IMR-90 (cell line): ENCODE measurements at regions not wholly inside any gene's neighbourhood (a gene's known extent, or its start where the extent isn't known, plus 50 kb on each side); places are given as distances from the start of the nearest gene placed in this dataset.
"Not testable (repeated sequence)": the region's sequence is repeated elsewhere in the genome, so short reads cannot be mapped to it uniquely, and the experiment has no call there.

Experiments used
- ATAC-seq: fragments of 200-7000 bp; cut with Tn5 transposase; 2 replicates; pipeline ENCODE4 v1.9.1; 2020; ENCODE audit warnings: low read depth, mild to moderate bottlenecking, moderate library complexity
- BruUV-seq: library from RNA; stranded (reverse); fragments of 400-500 nt; replicated peaks from 2 replicates; lab custom pipeline; 2021; lab: Mats Ljungman, UMichigan
- CTCF ChIA-PET: fragments of 300-600 bp; formaldehyde crosslinking; extraction: SDS; loops from one replicate; lab custom pipeline; 2021; ENCODE audit warnings: antibody characterized with exemption; lab: Yijun Ruan, JAX
- POLR2A ChIA-PET: fragments of 300-600 bp; sonication (Branson Sonifier 250); formaldehyde crosslinking; loops from one replicate; lab custom pipeline; 2022; ENCODE audit warnings: antibody characterized with exemption; ENCODE audit not compliant: unreplicated experiment; lab: Charles Lee
- DNase-seq: peaks from one replicate; pipeline ENCODE4 v3.0.0; 2013
- H2AFZ ChIP-seq: replicated peaks from 2 replicates; pipeline ENCODE3; 2013; ENCODE audit warnings: low read length, mild to moderate bottlenecking; ENCODE audit not compliant: poor library complexity
- H2AK5ac ChIP-seq: 2 replicates; pipeline ENCODE4 v1.6.1; 2013; ENCODE audit warnings: low read depth, low read length, inconsistent platforms
- H2AK9ac ChIP-seq: replicated peaks from 2 replicates; pipeline ENCODE3; 2013; ENCODE audit warnings: mild to moderate bottlenecking, low read depth, low read length, moderate library complexity; ENCODE audit not compliant: poor library complexity
- H2BK120ac ChIP-seq: 2 replicates; pipeline ENCODE4 v1.6.1; 2013; ENCODE audit warnings: low read depth, low read length, inconsistent platforms
- H2BK15ac ChIP-seq: 3 replicates; pipeline ENCODE4 v1.6.1; 2013; ENCODE audit warnings: low read depth, low read length, inconsistent platforms
- H2BK20ac ChIP-seq: 2 replicates; pipeline ENCODE4 v1.6.1; 2013; ENCODE audit warnings: low read depth, mild to moderate bottlenecking, inconsistent platforms, low read length, moderate library complexity
- H2BK5ac ChIP-seq: 2 replicates; pipeline ENCODE4 v1.6.1; 2013; ENCODE audit warnings: mild to moderate bottlenecking, low read depth, low read length, inconsistent platforms; ENCODE audit not compliant: poor library complexity, severe bottlenecking
- H3K14ac ChIP-seq: replicated peaks from 2 replicates; pipeline ENCODE4 v1.6.1; 2013; ENCODE audit warnings: low read depth, low read length, inconsistent platforms
- H3K18ac ChIP-seq: 2 replicates; pipeline ENCODE4 v1.6.1; 2013; ENCODE audit warnings: low read depth, low read length, control low read depth
- H3K23ac ChIP-seq: 2 replicates; pipeline ENCODE4 v1.6.1; 2013; ENCODE audit warnings: low read depth, low read length, inconsistent platforms
- H3K27ac ChIP-seq: 2 replicates; pipeline ENCODE4 v1.5.1; 2013; ENCODE audit warnings: mild to moderate bottlenecking, control low read depth, low read length; ENCODE audit not compliant: insufficient read depth
- H3K27me3 ChIP-seq: 2 replicates; pipeline ENCODE4 v1.6.1; 2013; ENCODE audit warnings: low read length; ENCODE audit not compliant: control insufficient read depth, insufficient read depth
- H3K36me3 ChIP-seq: 2 replicates; pipeline ENCODE4 v1.6.1; 2013; ENCODE audit warnings: low read length, mixed read lengths; ENCODE audit not compliant: control insufficient read depth, insufficient read depth
- H3K4ac ChIP-seq: 2 replicates; pipeline ENCODE4 v1.6.1; 2013; ENCODE audit warnings: low read depth, low read length, inconsistent platforms
- H3K4me1 ChIP-seq: 2 replicates; pipeline ENCODE4 v1.6.1; 2013; ENCODE audit warnings: low read length, mixed read lengths; ENCODE audit not compliant: control insufficient read depth, insufficient read depth
- H3K4me2 ChIP-seq: 2 replicates; pipeline ENCODE4 v1.6.1; 2013; ENCODE audit warnings: low read depth, mild to moderate bottlenecking, control low read depth, low read length, moderate library complexity
- H3K4me3 ChIP-seq: 2 replicates; pipeline ENCODE4 v1.5.1; 2013; ENCODE audit warnings: low read depth, mild to moderate bottlenecking, control low read depth, low read length, moderate library complexity; ENCODE audit not compliant: insufficient read depth
- H3K56ac ChIP-seq: 2 replicates; pipeline ENCODE4 v1.6.1; 2013; ENCODE audit warnings: low read length, inconsistent platforms; ENCODE audit not compliant: insufficient read depth; ENCODE audit errors: extremely low read depth
- H3K79me1 ChIP-seq, 2 experiments: 2 replicates each; pipeline ENCODE4 v1.6.1; 2013; ENCODE audit warnings: low read length in 2 of 2, inconsistent platforms in 1 of 2, low read depth in 1 of 2
- H3K9ac ChIP-seq: 2 replicates; pipeline ENCODE4 v1.6.1; 2013; ENCODE audit warnings: low read depth, low read length, control low read depth
- H3K9me1 ChIP-seq: 2 replicates; pipeline ENCODE4 v1.6.1; 2013; ENCODE audit warnings: low read length, inconsistent platforms; ENCODE audit not compliant: insufficient read depth
- H3K9me3 ChIP-seq: 2 replicates; pipeline ENCODE4 v1.6.1; 2013; ENCODE audit warnings: low read length; ENCODE audit not compliant: control insufficient read depth, insufficient read depth
- H4K20me1 ChIP-seq: 2 replicates; pipeline ENCODE4 v1.6.1; 2013; ENCODE audit warnings: low read length, inconsistent platforms; ENCODE audit not compliant: insufficient read depth
- H4K5ac ChIP-seq: 2 replicates; pipeline ENCODE4 v1.6.1; 2013; ENCODE audit warnings: mild to moderate bottlenecking, low read depth, low read length, control low read depth
- H4K8ac ChIP-seq, 2 experiments: 2 replicates each; pipeline ENCODE4 v1.6.1; 2013; ENCODE audit warnings: low read depth in 2 of 2, low read length in 2 of 2, control low read depth in 1 of 2, inconsistent platforms in 1 of 2
- H4K91ac ChIP-seq: 2 replicates; pipeline ENCODE4 v1.6.1; 2013; ENCODE audit warnings: low read depth, low read length, inconsistent platforms; ENCODE audit not compliant: insufficient read depth
- WGBS, 2 experiments: methylation state at CpG; one replicate each; pipeline versions ENCODE4 v1.1.5 to v1.1.7; 2013; ENCODE audit warnings: missing lambda C conversion rate in 2 of 2; ENCODE audit not compliant: insufficient read length in 1 of 2; ENCODE audit errors: extremely low coverage in 2 of 2; 5-methylcytosine and 5-hydroxymethylcytosine counted together
- dilution Hi-C: fragments of 300-500 bp; cut with HindIII; formaldehyde crosslinking; loops from one replicate; pipeline ENCODE4 v1.14.3; 2018; ENCODE audit warnings: low sequenced_read_pairs; ENCODE audit not compliant: unreplicated experiment
- in situ Hi-C: fragments of 300-500 bp; cut with MboI; formaldehyde crosslinking; loops from 3 replicates; pipeline ENCODE4 v1.14.3; 2019; ENCODE audit warnings: low sequenced_read_pairs, inconsistent platforms, mixed read lengths
- intact Hi-C: fragments of 100-400 bp; cut with micrococcal nuclease; formaldehyde crosslinking; loops from 2 replicates; pipeline ENCODE4 v1.10.0; 2022

- H2BK5ac ChIP-seq, H3K23ac ChIP-seq, CTCF ChIA-PET, H4K91ac ChIP-seq, H3K4me2 ChIP-seq, H2BK20ac ChIP-seq, H3K79me1 ChIP-seq, H3K14ac ChIP-seq, BruUV-seq, H2AK9ac ChIP-seq, H3K4ac ChIP-seq, H3K9me1 ChIP-seq, H3K9ac ChIP-seq, H2BK120ac ChIP-seq, in situ Hi-C loops, POLR2A ChIA-PET, H3K27me3 ChIP-seq, ATAC-seq, H3K36me3 ChIP-seq, DNase-seq, dilution Hi-C loops, H2BK15ac ChIP-seq, H3K18ac ChIP-seq, H3K56ac ChIP-seq, H3K27ac ChIP-seq, H4K20me1 ChIP-seq, H3K9me3 ChIP-seq, H2AFZ ChIP-seq, H2AK5ac ChIP-seq, H4K8ac ChIP-seq, H4K5ac ChIP-seq, intact Hi-C loops, H3K4me1 ChIP-seq, H3K4me3 ChIP-seq: not testable (repeated sequence)
- WGBS, 2 experiments: no CpG with 5 or more reads among the region's 4 CpGs
Observed at GRCh38 chr20:43327234-43327633, 130.5 kb upstream of the SRSF6 start.
